Esophagus squamous epithelium (tissue), 4 donors: ENCODE measurements at regions not wholly inside any gene's neighbourhood (a gene's known extent, or its start where the extent isn't known, plus 50 kb on each side); places are given as distances from the start of the nearest gene placed in this dataset.

Experiments
- CTCF ChIP-seq, 6 experiments: fragments of 450-650 bp in 4 of 6; fragments of 200-600 bp in 2 of 6; sonication (generic) in 2 of 6; IDR thresholded peaks; one replicate each; pipeline ENCODE4 v1.5.1; 2016 to 2019; ENCODE audit warnings: antibody characterized with exemption in 6 of 6, mild to moderate bottlenecking in 4 of 6, moderate library complexity in 4 of 6
- POLR2A ChIP-seq, 4 donors: fragments of 450-650 bp; IDR thresholded peaks; one replicate each; pipeline ENCODE4 v1.6.1; 2017; ENCODE audit warnings: antibody characterized with exemption in 4 of 4, mild to moderate bottlenecking in 4 of 4, moderate library complexity in 3 of 4

- TF ChIP-seq CTCF (IDR thresholded peaks at IDR 0.05) = no peak
- no peak for TF ChIP-seq POLR2A (IDR thresholded peaks at IDR 0.05)
Observed at GRCh38 chr21:20511216-20511880, 486.9 kb upstream of the NCAM2 start.
